Astrocyte (in vitro differentiated cells and primary cell): ENCODE measurements at regions not wholly inside any gene's neighbourhood (a gene's known extent, or its start where the extent isn't known, plus 50 kb on each side); places are given as distances from the start of the nearest gene placed in this dataset.

ENCODE experiments used
- DNase-seq: peaks from one replicate; pipeline ENCODE4 v3.0.0-alpha.2; 2010; ENCODE audit warnings: low read depth
- FAIRE-seq: peaks from 2 replicates; lab custom pipeline; 2011; peaks lifted over from hg19 to GRCh38; lab: Jason Lieb, UNC
- H2AFZ ChIP-seq: 2 replicates; pipeline ENCODE4 v1.6.0; 2012; ENCODE audit warnings: low read depth, low read length, inconsistent platforms
- H3K27ac ChIP-seq: 2 replicates; pipeline ENCODE4 v1.5.1; 2011; ENCODE audit warnings: low read depth, low read length, inconsistent platforms
- H3K27me3 ChIP-seq: 2 replicates; pipeline ENCODE4 v1.6.0; 2011; ENCODE audit warnings: low read length, inconsistent platforms; ENCODE audit not compliant: insufficient read depth
- H3K36me3 ChIP-seq: 2 replicates; pipeline ENCODE4 v1.5.1; 2011; ENCODE audit warnings: low read length, inconsistent platforms; ENCODE audit not compliant: insufficient read depth
- H3K4me1 ChIP-seq: 2 replicates; pipeline ENCODE4 v1.5.1; 2011; ENCODE audit warnings: low read length, inconsistent platforms; ENCODE audit not compliant: insufficient read depth
- H3K4me2 ChIP-seq: 2 replicates; pipeline ENCODE4 v1.6.0; 2012; ENCODE audit warnings: low read length, inconsistent platforms
- H3K4me3 ChIP-seq: 2 replicates; pipeline ENCODE4 v1.5.1; 2011; ENCODE audit warnings: low read depth, mild to moderate bottlenecking, low read length, inconsistent platforms; ENCODE audit not compliant: insufficient read depth
- H3K79me2 ChIP-seq: 2 replicates; pipeline ENCODE4 v1.6.0; 2012; ENCODE audit warnings: mild to moderate bottlenecking, low read length, inconsistent platforms; ENCODE audit not compliant: insufficient read depth
- H3K9ac ChIP-seq: 2 replicates; pipeline ENCODE4 v1.6.0; 2012; ENCODE audit warnings: mild to moderate bottlenecking, low read length, inconsistent platforms
- H3K9me3 ChIP-seq: 2 replicates; pipeline ENCODE4 v1.5.1; 2012; ENCODE audit warnings: low read depth, mild to moderate bottlenecking, low read length, inconsistent platforms; ENCODE audit not compliant: insufficient read depth
- H4K20me1 ChIP-seq: 2 replicates; pipeline ENCODE4 v1.6.0; 2012; ENCODE audit warnings: low read length, inconsistent platforms; ENCODE audit not compliant: insufficient read depth
- H3K27ac Mint-ChIP-seq: one replicate; pipeline ENCODE4 v1.8.0; 2021; ENCODE audit warnings: mild to moderate bottlenecking, mixed read lengths; ENCODE audit not compliant: unreplicated experiment
- H3K27me3 Mint-ChIP-seq: one replicate; pipeline ENCODE4 v1.8.0; 2021; ENCODE audit warnings: low read depth, mixed read lengths; ENCODE audit not compliant: unreplicated experiment
- H3K36me3 Mint-ChIP-seq: one replicate; pipeline ENCODE4 v1.8.0; 2021; ENCODE audit warnings: low read depth, mixed read lengths; ENCODE audit not compliant: unreplicated experiment
- H3K4me1 Mint-ChIP-seq: one replicate; pipeline ENCODE4 v1.8.0; 2021; ENCODE audit warnings: low read depth, mixed read lengths; ENCODE audit not compliant: unreplicated experiment
- H3K4me3 Mint-ChIP-seq: one replicate; pipeline ENCODE4 v1.8.0; 2021; ENCODE audit warnings: mild to moderate bottlenecking, moderate library complexity, mixed read lengths; ENCODE audit not compliant: unreplicated experiment
- H3K9me3 Mint-ChIP-seq: one replicate; pipeline ENCODE4 v1.8.0; 2021; ENCODE audit warnings: mild to moderate bottlenecking, mixed read lengths; ENCODE audit not compliant: unreplicated experiment
- CTCF ChIP-seq: IDR thresholded peaks from 2 replicates; pipeline ENCODE4 v1.5.1; 2011; ENCODE audit warnings: low read depth, mild to moderate bottlenecking, inconsistent platforms, low read length, moderate library complexity; ENCODE audit not compliant: insufficient read depth
- EZH2 ChIP-seq: IDR thresholded peaks from 2 replicates; pipeline ENCODE4 v1.6.1; 2012; ENCODE audit warnings: mild to moderate bottlenecking, low read length, inconsistent platforms; ENCODE audit not compliant: insufficient read depth

GRCh38 chr12:13455778-13456144 is 259.2 kb downstream of the EMP1 start:
- Histone ChIP-seq H3K4me2 (no peak overlapping the region), H3K9ac (no peak overlapping the region), H3K27me3 (no peaks in the 10 kb centered on the region), H3K27ac (no peak overlapping the region), H3K36me3 (no peaks in the 10 kb centered on the region), H2AFZ (no peak overlapping the region), H3K4me3 (no peak overlapping the region), H3K4me1 (no peaks in the 10 kb centered on the region), H3K9me3 (no peaks in the 10 kb centered on the region), H4K20me1 (no peaks in the 10 kb centered on the region), H3K79me2 (no peaks in the 10 kb centered on the region)
- Mint-ChIP-seq H3K4me1 (no peaks in the 10 kb centered on the region), H3K9me3 (peaks cover 3% of the 10 kb centered on the region), H3K36me3 (no peaks in the 10 kb centered on the region), H3K27ac (no peak overlapping the region), H3K27me3 (peaks cover 3% of the 10 kb centered on the region), H3K4me3 (no peak overlapping the region)
- FAIRE-seq (no peak), DNase-seq (no peak)
- TF ChIP-seq EZH2 (no peak), CTCF (no peak)

GRCh38 chr12:13454991-13455777 is 258.7 kb downstream of the EMP1 start:
- Histone ChIP-seq H3K36me3 (no peaks in the 10 kb centered on the region), H3K4me2 (no peak overlapping the region), H3K79me2 (no peaks in the 10 kb centered on the region), H3K27me3 (no peaks in the 10 kb centered on the region), H3K9ac (no peak overlapping the region), H4K20me1 (no peaks in the 10 kb centered on the region), H3K9me3 (no peaks in the 10 kb centered on the region), H3K27ac (no peak overlapping the region), H3K4me1 (no peaks in the 10 kb centered on the region), H2AFZ (no peak overlapping the region), H3K4me3 (no peak overlapping the region)
- FAIRE-seq = no peak
- Mint-ChIP-seq H3K4me1 (no peaks in the 10 kb centered on the region), H3K9me3 (peaks cover 3% of the 10 kb centered on the region), H3K4me3 (no peak overlapping the region), H3K27ac (no peak overlapping the region), H3K27me3 (peaks cover 3% of the 10 kb centered on the region), H3K36me3 (no peaks in the 10 kb centered on the region)
- DNase-seq = no peak
- TF ChIP-seq CTCF = no peak
- TF ChIP-seq EZH2 = no peak

- Mint-ChIP-seq H3K4me1 (no peaks in the 10 kb centered on the region), H3K27me3 (peaks cover 3% of the 10 kb centered on the region), H3K9me3 (no peaks in the 10 kb centered on the region), H3K4me3 (no peak overlapping the region), H3K36me3 (no peaks in the 10 kb centered on the region), H3K27ac (no peak overlapping the region)
- H3K9me3 ChIP-seq = no peaks in the 10 kb centered on the region
- no peak for TF ChIP-seq EZH2
- DNase-seq = no peak
- H3K27ac ChIP-seq = no peak overlapping the region
- H4K20me1 ChIP-seq = no peaks in the 10 kb centered on the region
- no peaks in the 10 kb centered on the region for H3K4me1 ChIP-seq
- no peak overlapping the region for H3K4me2 ChIP-seq
- no peak overlapping the region for H3K4me3 ChIP-seq
- no peaks in the 10 kb centered on the region for H3K36me3 ChIP-seq
- no peak overlapping the region for H3K9ac ChIP-seq
- no peak overlapping the region for H2AFZ ChIP-seq
- no peak for FAIRE-seq
- H3K27me3 ChIP-seq = no peaks in the 10 kb centered on the region
- no peaks in the 10 kb centered on the region for H3K79me2 ChIP-seq
Observed at GRCh38 chr12:13452955-13453570, 256.5 kb downstream of the EMP1 start.
